T-cell (primary cell): ENCODE measurements at regions not wholly inside any gene's neighbourhood (a gene's known extent, or its start where the extent isn't known, plus 50 kb on each side); places are given as distances from the start of the nearest gene placed in this dataset.

ENCODE experiments used
- ATAC-seq, 4 experiments: fragments of 200-7000 bp in 3 of 4; fragments of 150-1000 bp in 1 of 4; cut with Tn5 transposase; replicated peaks in 1 of 4; 1 replicate in 3 of 4; 2 replicates in 1 of 4; pipeline ENCODE4 v1.10.0; 2021; ENCODE audit warnings: moderate library complexity in 3 of 4, mild to moderate bottlenecking in 2 of 4, moderate number of reproducible peaks in 1 of 4
- CTCF ChIA-PET, 2 donors: fragments of 300-600 bp; sonication (Branson Sonifier 250); formaldehyde crosslinking; loops; one replicate each; lab custom pipeline; 2022; ENCODE audit warnings: antibody characterized with exemption in 2 of 2; lab: Charles Lee
- POLR2A ChIA-PET, 2 donors: fragments of 300-600 bp; sonication (Branson Sonifier 250); formaldehyde crosslinking; loops; one replicate each; lab custom pipeline; 2022; ENCODE audit warnings: antibody characterized with exemption in 2 of 2; lab: Charles Lee
- DNase-seq, 35 experiments: peaks; one replicate each; pipeline versions ENCODE4 v3.0.0 to v3.0.0-alpha.2; 2013 to 2023
- H3K27ac ChIP-seq: one replicate; pipeline ENCODE4 v1.5.1; 2013; ENCODE audit warnings: low read length
- H3K27me3 ChIP-seq, 2 experiments: replicated peaks in 1 of 2; 1 replicate in 1 of 2; 2 replicates in 1 of 2; pipeline versions ENCODE4 v1.6.1 to v1.7.0; 2013; ENCODE audit warnings: low read length in 1 of 2, mixed read lengths in 1 of 2; ENCODE audit not compliant: control insufficient read depth in 2 of 2, insufficient read depth in 2 of 2; ENCODE audit errors: extremely low read depth in 1 of 2
- H3K36me3 ChIP-seq, 2 donors: 1 replicate in 1 of 2; 2 replicates in 1 of 2; pipeline versions ENCODE4 v1.6.1 to v1.7.0; 2013; ENCODE audit warnings: low read length in 1 of 2; ENCODE audit not compliant: control insufficient read depth in 2 of 2, insufficient read depth in 1 of 2; ENCODE audit errors: extremely low read depth in 1 of 2
- H3K4me1 ChIP-seq, 2 experiments: 1 replicate in 1 of 2; 2 replicates in 1 of 2; pipeline versions ENCODE4 v1.6.1 to v1.7.0; 2013; ENCODE audit warnings: low read length in 2 of 2, mixed read lengths in 1 of 2; ENCODE audit not compliant: insufficient read depth in 2 of 2, control insufficient read depth in 1 of 2; ENCODE audit errors: extremely low read depth in 1 of 2
- H3K4me3 ChIP-seq, 2 donors: 1 replicate in 1 of 2; 2 replicates in 1 of 2; pipeline versions ENCODE4 v1.5.1 to v1.7.0; 2013; ENCODE audit warnings: mild to moderate bottlenecking in 2 of 2, low read length in 1 of 2, moderate library complexity in 1 of 2; ENCODE audit not compliant: control insufficient read depth in 1 of 2; ENCODE audit errors: extremely low read depth in 1 of 2
- H3K9me3 ChIP-seq: 2 replicates; pipeline ENCODE4 v1.7.0; 2013
- H3K27ac Mint-ChIP-seq, 2 donors: one replicate each; pipeline ENCODE4 v1.8.0; 2020 to 2021; ENCODE audit warnings: mild to moderate bottlenecking in 2 of 2, mixed read lengths in 2 of 2
- H3K27me3 Mint-ChIP-seq, 2 donors: one replicate each; pipeline ENCODE4 v1.8.0; 2021 to 2022; ENCODE audit warnings: mixed read lengths in 2 of 2
- H3K36me3 Mint-ChIP-seq: one replicate; pipeline ENCODE4 v1.8.0; 2021; ENCODE audit warnings: mixed read lengths
- H3K4me1 Mint-ChIP-seq, 3 donors: one replicate each; pipeline ENCODE4 v1.8.0; 2020 to 2022; ENCODE audit warnings: mixed read lengths in 3 of 3, mild to moderate bottlenecking in 1 of 3
- H3K4me3 Mint-ChIP-seq, 3 donors: one replicate each; pipeline ENCODE4 v1.8.0; 2020 to 2022; ENCODE audit warnings: mild to moderate bottlenecking in 3 of 3, mixed read lengths in 3 of 3, moderate library complexity in 3 of 3
- H3K9me3 Mint-ChIP-seq, 3 donors: one replicate each; pipeline ENCODE4 v1.8.0; 2020 to 2022; ENCODE audit warnings: mixed read lengths in 3 of 3
- WGBS: methylation state at CpG from one replicate; pipeline ENCODE4 v1.1.5; 2013; ENCODE audit warnings: missing lambda C conversion rate; ENCODE audit not compliant: insufficient coverage; 5-methylcytosine and 5-hydroxymethylcytosine counted together

DNA sequence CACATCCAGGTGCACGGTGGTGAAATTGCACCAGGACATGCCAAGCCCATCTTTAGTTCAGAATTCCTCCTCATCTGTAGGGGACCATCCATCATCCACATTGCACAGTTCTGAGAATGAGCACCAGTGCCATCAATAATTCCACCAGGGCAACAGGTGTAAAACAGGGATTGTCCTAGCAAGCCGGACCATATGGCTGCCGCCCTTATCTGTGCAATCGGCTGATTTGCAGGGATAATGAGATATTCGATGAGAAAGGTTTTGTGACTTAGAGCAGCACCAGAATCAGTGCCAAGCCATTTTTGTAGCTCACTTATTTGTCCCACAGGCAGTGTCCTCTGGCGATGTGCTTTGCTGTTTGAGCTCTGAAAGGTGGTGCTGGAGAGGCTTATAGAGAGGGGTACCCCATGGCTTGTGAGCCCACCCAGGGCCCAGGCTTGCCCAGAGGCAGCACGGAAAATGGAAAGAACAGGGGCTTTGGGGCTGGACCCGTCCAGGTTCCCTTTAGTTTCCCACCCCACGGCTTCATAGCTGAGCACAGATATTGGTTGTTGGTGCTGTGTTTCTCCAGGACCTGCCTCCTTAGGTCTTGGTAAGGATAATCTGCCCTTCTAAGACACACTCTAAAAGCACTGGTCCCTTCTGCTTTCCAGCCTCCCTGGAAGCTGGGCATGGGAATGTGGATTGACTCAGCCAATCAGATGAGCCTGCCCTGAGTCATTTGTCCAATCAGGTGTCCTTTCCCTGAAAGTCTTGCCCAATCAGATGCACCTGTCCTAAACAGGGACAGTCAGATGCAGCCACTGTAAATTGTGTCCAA, 84.0 kb upstream of the SHANK2 start:
- WGBS = 65% methylated on average over 5 of the region's 9 CpGs
- no peaks in the 10 kb centered on the region for H3K4me1 ChIP-seq
- CTCF ChIA-PET = no interaction called here
- Mint-ChIP-seq H3K27me3 (peaks cover 10 to 11% of the 10 kb centered on the region in 2 donors), H3K36me3 (no peaks in the 10 kb centered on the region), H3K27ac (no peak overlapping the region), H3K4me3 (no peak overlapping the region), H3K4me1 (no peaks in the 10 kb centered on the region), H3K9me3 (peaks cover 5 to 13% (median 9%) of the 10 kb centered on the region in 3 donors)
- H3K9me3 ChIP-seq = no peaks in the 10 kb centered on the region
- H3K36me3 ChIP-seq = no peaks in the 10 kb centered on the region
- POLR2A ChIA-PET = no interaction called here
- H3K27ac ChIP-seq = no peak overlapping the region
- no peak for ATAC-seq
- DNase-seq = no peak
- H3K27me3 ChIP-seq = peaks cover 0 to 47% of the 10 kb centered on the region in 2 experiments
- H3K4me3 ChIP-seq = no peak overlapping the region

DNA sequence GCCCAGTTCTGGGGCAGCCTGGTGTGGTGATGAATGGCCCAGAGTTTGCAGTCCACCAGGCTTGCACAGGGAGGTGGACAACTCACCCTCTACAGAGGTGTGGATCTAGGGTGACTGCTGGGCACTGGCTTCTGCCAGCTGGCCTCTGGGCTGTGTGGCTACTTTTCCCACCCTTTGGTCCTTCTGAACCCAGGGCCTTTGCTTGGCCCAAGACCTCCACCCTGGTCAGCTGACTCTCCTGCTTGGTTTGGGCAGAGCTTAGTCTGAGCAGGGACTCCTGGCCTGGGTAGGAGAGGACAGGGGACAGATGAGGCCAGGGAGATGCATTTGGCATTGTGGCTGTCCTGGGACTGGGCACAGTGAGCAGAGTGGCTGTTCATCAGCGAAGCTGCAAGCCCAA, 83.0 kb upstream of the SHANK2 start:
- DNase-seq (no peak), ATAC-seq (no peak)
- WGBS = 100% methylated on average over 1 of the region's 1 CpG
- CTCF ChIA-PET = no interaction called here
- Mint-ChIP-seq H3K9me3 (peaks cover 5 to 13% (median 9%) of the 10 kb centered on the region in 3 donors), H3K36me3 (no peaks in the 10 kb centered on the region), H3K27ac (no peak overlapping the region), H3K4me1 (no peaks in the 10 kb centered on the region), H3K27me3 (peaks cover 5% of the 10 kb centered on the region in 2 donors), H3K4me3 (no peak overlapping the region)
- Histone ChIP-seq H3K27me3 (peaks cover 0 to 46% of the 10 kb centered on the region in 2 experiments), H3K4me1 (no peaks in the 10 kb centered on the region), H3K36me3 (no peaks in the 10 kb centered on the region), H3K27ac (no peak overlapping the region), H3K4me3 (no peak overlapping the region), H3K9me3 (no peaks in the 10 kb centered on the region)
- POLR2A ChIA-PET = no interaction called here

DNA sequence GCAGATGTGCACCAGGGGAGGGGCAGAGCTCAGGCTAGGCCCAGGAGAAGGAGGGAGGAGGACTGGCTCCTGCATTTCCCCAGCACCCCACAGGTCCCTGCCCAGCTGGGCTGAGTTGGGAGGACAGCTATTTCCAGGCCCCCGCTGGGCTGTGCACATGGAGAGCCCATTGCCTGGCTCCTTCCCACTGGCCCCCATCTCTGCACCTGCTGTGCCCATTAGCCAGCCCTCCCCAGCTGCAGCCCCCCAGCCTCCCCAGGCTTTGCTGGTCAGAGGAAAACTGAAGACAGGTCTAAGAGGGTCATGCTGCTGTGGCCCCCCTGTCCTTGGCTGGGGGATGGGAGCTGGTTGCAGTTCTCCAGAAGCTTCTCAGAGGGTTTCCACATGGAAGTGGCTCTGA, 81.8 kb upstream of the SHANK2 start:
- DNase-seq = no peak

DNA sequence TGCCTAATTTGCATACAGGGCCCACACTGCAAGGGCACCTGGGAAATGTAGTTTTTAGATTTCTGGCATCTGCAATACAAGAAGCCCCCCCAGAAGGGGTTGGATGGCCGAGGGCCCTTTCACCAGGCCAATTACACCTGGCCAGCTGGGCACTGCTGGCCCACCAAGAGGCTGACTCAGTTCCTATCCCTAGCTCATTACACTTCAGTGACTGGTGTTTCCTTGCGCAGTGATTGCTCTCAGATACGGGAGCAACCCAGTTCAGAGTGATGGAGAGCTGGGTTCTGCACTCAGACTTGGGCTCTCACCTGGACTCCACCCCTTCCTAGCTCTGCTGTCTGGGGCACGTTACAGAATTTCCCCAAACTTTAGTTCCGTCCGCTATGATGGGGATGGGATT, 81.1 kb upstream of the SHANK2 start:
- H3K9me3 Mint-ChIP-seq = peaks cover 5 to 13% (median 9%) of the 10 kb centered on the region in 3 donors
- POLR2A ChIA-PET = no interaction called here
- Histone ChIP-seq H3K9me3 (no peaks in the 10 kb centered on the region), H3K4me3 (no peak overlapping the region), H3K27ac (no peak overlapping the region), H3K27me3 (peaks cover 0 to 45% of the 10 kb centered on the region in 2 experiments), H3K36me3 (no peaks in the 10 kb centered on the region), H3K4me1 (no peaks in the 10 kb centered on the region)
- no peak for DNase-seq
- no peaks in the 10 kb centered on the region for H3K4me1 Mint-ChIP-seq
- ATAC-seq = no peak
- no peak overlapping the region for H3K27ac Mint-ChIP-seq
- CTCF ChIA-PET = no interaction called here
- no peaks in the 10 kb centered on the region for H3K36me3 Mint-ChIP-seq
- WGBS = no CpG with 5 or more reads among the region's 6 CpGs
- peaks cover 1 to 2% of the 10 kb centered on the region in 2 donors for H3K27me3 Mint-ChIP-seq
- H3K4me3 Mint-ChIP-seq = no peak overlapping the region

More for the DNA sequence above, 81.8 kb upstream of the SHANK2 start:
- no peaks in the 10 kb centered on the region for H3K36me3 ChIP-seq
- Mint-ChIP-seq H3K27ac (no peak overlapping the region), H3K36me3 (no peaks in the 10 kb centered on the region), H3K27me3 (peaks cover 1 to 4% of the 10 kb centered on the region in 2 donors), H3K4me3 (no peak overlapping the region), H3K4me1 (no peaks in the 10 kb centered on the region), H3K9me3 (peaks cover 5 to 13% (median 9%) of the 10 kb centered on the region in 3 donors)
- H3K4me3 ChIP-seq = no peak overlapping the region
- ChIA-PET POLR2A (no interaction called here), CTCF (no interaction called here)
- H3K9me3 ChIP-seq = no peaks in the 10 kb centered on the region
- WGBS = 86% methylated on average over 1 of the region's 1 CpG
- no peak overlapping the region for H3K27ac ChIP-seq
- H3K4me1 ChIP-seq = no peaks in the 10 kb centered on the region
- no peak for ATAC-seq
- H3K27me3 ChIP-seq = peaks cover 0 to 42% of the 10 kb centered on the region in 2 experiments

DNA sequence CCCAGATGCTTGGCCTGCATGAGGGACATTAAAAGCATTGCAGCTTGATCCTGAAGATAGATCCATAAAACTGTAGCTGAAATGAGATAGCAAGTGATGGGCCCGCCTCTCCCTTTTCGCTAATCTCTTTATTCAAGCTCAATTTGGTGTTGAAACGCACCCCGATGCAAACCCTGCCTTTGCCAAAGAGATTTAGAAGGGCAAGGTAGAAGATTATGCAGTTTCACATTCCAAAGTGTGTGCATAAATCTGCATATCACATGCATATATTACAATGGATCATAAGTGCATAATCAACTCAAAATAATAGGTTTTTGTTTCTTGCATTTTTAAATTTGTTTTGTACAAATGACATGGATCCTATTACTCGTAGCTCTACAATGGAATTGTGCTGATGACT, 80.1 kb upstream of the SHANK2 start:
- Histone ChIP-seq H3K4me1 (no peaks in the 10 kb centered on the region), H3K27me3 (peaks cover 0 to 46% of the 10 kb centered on the region in 2 experiments), H3K36me3 (no peaks in the 10 kb centered on the region), H3K4me3 (no peak overlapping the region), H3K27ac (no peak overlapping the region), H3K9me3 (no peaks in the 10 kb centered on the region)
- CTCF ChIA-PET = no interaction called here
- peaks cover 5 to 13% (median 9%) of the 10 kb centered on the region in 3 donors for H3K9me3 Mint-ChIP-seq
- 75% methylated on average over 1 of the region's 5 CpGs for WGBS
- no peak overlapping the region for H3K27ac Mint-ChIP-seq
- POLR2A ChIA-PET = no interaction called here
- H3K27me3 Mint-ChIP-seq = peaks cover 0 to 1% of the 10 kb centered on the region in 2 donors
- H3K36me3 Mint-ChIP-seq = no peaks in the 10 kb centered on the region
- no peak overlapping the region for H3K4me3 Mint-ChIP-seq
- no peaks in the 10 kb centered on the region for H3K4me1 Mint-ChIP-seq
- DNase-seq (no peak), ATAC-seq (no peak)

DNA sequence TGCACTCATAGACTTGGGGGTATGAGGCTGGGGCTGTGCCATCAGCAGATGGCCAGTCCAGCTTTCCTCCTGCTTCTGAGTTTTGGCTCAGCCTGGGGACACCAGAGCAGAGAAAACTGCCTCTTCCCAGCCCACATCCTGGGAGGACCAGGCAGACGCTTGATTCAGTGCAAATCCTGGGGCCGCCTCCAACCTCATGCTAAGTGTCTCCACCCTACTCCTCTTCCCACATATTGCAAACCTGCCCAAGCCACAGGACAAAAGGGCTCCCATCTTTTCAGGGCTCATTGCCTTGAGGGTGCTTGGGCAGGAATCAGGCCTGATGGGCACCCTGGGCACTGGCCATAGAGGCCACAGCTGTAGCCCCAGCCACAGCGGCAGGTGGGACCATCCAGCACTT, 79.7 kb upstream of the SHANK2 start:
- Histone ChIP-seq H3K9me3 (no peaks in the 10 kb centered on the region), H3K4me3 (no peak overlapping the region), H3K27me3 (peaks cover 0 to 46% of the 10 kb centered on the region in 2 experiments), H3K36me3 (no peaks in the 10 kb centered on the region), H3K4me1 (no peaks in the 10 kb centered on the region), H3K27ac (no peak overlapping the region)
- Mint-ChIP-seq H3K27ac (no peak overlapping the region), H3K27me3 (peaks cover 0 to 1% of the 10 kb centered on the region in 2 donors), H3K4me1 (no peaks in the 10 kb centered on the region), H3K4me3 (no peak overlapping the region), H3K36me3 (no peaks in the 10 kb centered on the region), H3K9me3 (peaks cover 5 to 13% (median 9%) of the 10 kb centered on the region in 3 donors)
- WGBS = 80% methylated on average over 3 of the region's 3 CpGs
- no peak for ATAC-seq
- DNase-seq = no peak
- CTCF ChIA-PET = no interaction called here
- POLR2A ChIA-PET = no interaction called here
